A673 (cell line): ENCODE measurements at regions not wholly inside any gene's neighbourhood (a gene's known extent, or its start where the extent isn't known, plus 50 kb on each side); places are given as distances from the start of the nearest gene placed in this dataset.

Experiments used
- BruUV-seq: library from RNA; stranded (reverse); fragments of 400-500 nt; replicated peaks from 2 replicates; lab custom pipeline; 2021; lab: Mats Ljungman, UMichigan
- CTCF ChIA-PET: fragments of 300-600 bp; sonication (Branson Sonifier 250); formaldehyde crosslinking; loops from one replicate; lab custom pipeline; 2022; ENCODE audit warnings: antibody characterized with exemption; lab: Charles Lee
- POLR2A ChIA-PET: fragments of 300-600 bp; sonication (Branson Sonifier 250); formaldehyde crosslinking; loops from one replicate; lab custom pipeline; 2022; ENCODE audit warnings: antibody characterized with exemption; ENCODE audit not compliant: low non-redundant PET; lab: Charles Lee
- DNase-seq: peaks from one replicate; pipeline ENCODE4 v3.0.0-alpha.2; 2015; ENCODE audit warnings: low spot score
- H3K27ac ChIP-seq: fragments of 200-600 bp; sonication (generic); 2 replicates; pipeline ENCODE4 v1.5.1; 2016; ENCODE audit warnings: mixed run types, low read depth, mild to moderate bottlenecking, mixed read lengths, antibody characterized with exemption, low read length; ENCODE audit not compliant: poor library complexity, severe bottlenecking
- H3K27me3 ChIP-seq: fragments of 200-600 bp; sonication (generic); replicated peaks from 2 replicates; pipeline ENCODE4 v1.6.1; 2017; ENCODE audit warnings: mixed run types, low read depth, mild to moderate bottlenecking, mixed read lengths, antibody characterized with exemption, low read length; ENCODE audit not compliant: insufficient read depth, poor library complexity
- H3K36me3 ChIP-seq: fragments of 200-600 bp; sonication (generic); 2 replicates; pipeline ENCODE4 v1.6.1; 2016; ENCODE audit warnings: mixed run types, mild to moderate bottlenecking, mixed read lengths, antibody characterized with exemption, low read length; ENCODE audit not compliant: insufficient read depth, poor library complexity, severe bottlenecking
- H3K4me1 ChIP-seq: fragments of 200-600 bp; sonication (generic); 2 replicates; pipeline ENCODE4 v1.6.1; 2017; ENCODE audit warnings: mixed run types, mild to moderate bottlenecking, mixed read lengths, antibody characterized with exemption, low read length; ENCODE audit not compliant: insufficient read depth, poor library complexity, severe bottlenecking
- H3K4me3 ChIP-seq: fragments of 200-600 bp; sonication (generic); 2 replicates; pipeline ENCODE4 v1.5.1; 2016; ENCODE audit warnings: low read depth, mixed run types, mild to moderate bottlenecking, mixed read lengths, low read length; ENCODE audit not compliant: poor library complexity, severe bottlenecking
- H3K9me3 ChIP-seq: fragments of 200-600 bp; sonication (generic); 2 replicates; pipeline ENCODE4 v1.6.1; 2016; ENCODE audit warnings: mixed run types, low read depth, mild to moderate bottlenecking, mixed read lengths, antibody characterized with exemption, low read length; ENCODE audit not compliant: poor library complexity, severe bottlenecking
- CTCF ChIP-seq: fragments of 300-800, 200-600 bp; sonication (generic); conservative IDR thresholded peaks from 2 replicates; pipeline ENCODE4 v1.5.1; 2017; ENCODE audit warnings: low read depth, mild to moderate bottlenecking, antibody characterized with exemption, low read length, moderate library complexity, mixed read lengths
- EZH2 ChIP-seq: fragments of 200-600 bp; sonication (generic); IDR thresholded peaks from 2 replicates; pipeline ENCODE4 v1.6.1; 2017; ENCODE audit warnings: borderline replicate concordance, low read depth, mild to moderate bottlenecking, mixed read lengths, antibody characterized with exemption, low read length; ENCODE audit not compliant: poor library complexity, severe bottlenecking
- intact Hi-C: fragments of 100-400 bp; cut with micrococcal nuclease; formaldehyde crosslinking; loops from one replicate; pipeline ENCODE4 v1.10.0; 2022; ENCODE audit not compliant: unreplicated experiment

DNA sequence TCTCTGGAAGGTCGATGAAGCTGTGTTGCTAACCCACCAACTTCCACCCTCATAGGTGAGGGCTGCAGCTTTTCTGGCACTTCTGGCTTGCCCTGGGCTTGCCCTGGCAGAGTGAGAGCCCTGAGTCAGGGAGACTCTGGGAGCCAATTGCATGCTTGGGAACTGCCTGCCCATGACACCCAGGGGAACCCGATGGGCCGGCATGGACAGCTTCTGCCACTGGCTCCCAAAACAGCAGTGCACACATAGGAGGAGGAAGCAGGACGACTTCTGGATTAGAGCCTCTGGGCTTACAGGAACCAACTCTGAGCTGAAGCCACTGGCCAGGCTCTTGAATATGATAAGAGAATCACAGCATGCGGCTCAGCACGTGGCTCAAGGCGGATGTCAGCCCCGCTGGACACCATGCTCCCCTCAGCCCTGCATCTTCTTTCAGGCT, 135.2 kb upstream of the UNC5B start:
- peaks cover 3% of the 10 kb centered on the region for H3K27me3 ChIP-seq
- no peak for DNase-seq
- intact Hi-C loops = no loop called here
- no peak overlapping the region for H3K27ac ChIP-seq
- ChIA-PET CTCF (no interaction called here), POLR2A (no interaction called here)
- no peak for TF ChIP-seq EZH2
- no peak for TF ChIP-seq CTCF
- H3K4me3 ChIP-seq = no peak overlapping the region
- H3K4me1 ChIP-seq = no peaks in the 10 kb centered on the region
- BruUV-seq = no TSS peak
- no peaks in the 10 kb centered on the region for H3K36me3 ChIP-seq
- no peaks in the 10 kb centered on the region for H3K9me3 ChIP-seq

DNA sequence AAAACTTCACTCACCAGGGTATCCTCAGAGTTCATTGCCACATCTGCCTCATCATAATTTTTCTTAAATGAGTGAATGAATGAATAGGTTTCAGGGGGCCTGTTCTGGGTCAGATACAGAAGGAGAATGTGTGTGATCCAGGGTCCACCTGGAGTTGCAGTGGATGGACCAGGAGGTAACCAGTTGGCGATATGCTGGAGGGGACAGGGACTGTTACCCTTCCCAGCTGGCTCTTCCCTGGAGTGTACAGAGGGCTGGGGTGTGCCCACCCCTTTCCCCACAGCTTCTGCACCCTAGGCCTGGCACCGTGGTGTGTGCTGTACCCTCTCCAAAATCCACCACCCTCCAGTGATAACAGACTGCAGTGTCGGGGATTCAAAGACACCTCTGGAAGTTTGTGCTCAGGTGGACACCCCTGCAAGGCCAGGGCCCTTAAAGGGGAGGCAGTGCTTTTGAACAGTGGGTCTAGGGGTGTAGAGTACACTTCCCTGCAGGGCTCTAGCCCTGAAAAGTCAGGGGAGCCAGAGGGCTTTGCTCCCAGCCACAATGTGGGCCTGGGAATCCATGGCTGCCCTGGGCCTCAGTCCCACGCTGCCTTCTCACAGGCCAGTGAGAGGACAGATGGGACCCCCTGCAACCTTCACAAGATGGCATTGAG, 134.4 kb upstream of the UNC5B start:
- DNase-seq = no peak
- BruUV-seq = no TSS peak
- no peak overlapping the region for H3K27ac ChIP-seq
- POLR2A ChIA-PET = no interaction called here
- TF ChIP-seq CTCF (no peak), EZH2 (no peak)
- no peak overlapping the region for H3K4me3 ChIP-seq
- no peaks in the 10 kb centered on the region for H3K9me3 ChIP-seq
- H3K36me3 ChIP-seq = no peaks in the 10 kb centered on the region
- CTCF ChIA-PET = no interaction called here
- peaks cover 3% of the 10 kb centered on the region for H3K27me3 ChIP-seq
- H3K4me1 ChIP-seq = no peaks in the 10 kb centered on the region
- intact Hi-C loops = no loop called here

DNA sequence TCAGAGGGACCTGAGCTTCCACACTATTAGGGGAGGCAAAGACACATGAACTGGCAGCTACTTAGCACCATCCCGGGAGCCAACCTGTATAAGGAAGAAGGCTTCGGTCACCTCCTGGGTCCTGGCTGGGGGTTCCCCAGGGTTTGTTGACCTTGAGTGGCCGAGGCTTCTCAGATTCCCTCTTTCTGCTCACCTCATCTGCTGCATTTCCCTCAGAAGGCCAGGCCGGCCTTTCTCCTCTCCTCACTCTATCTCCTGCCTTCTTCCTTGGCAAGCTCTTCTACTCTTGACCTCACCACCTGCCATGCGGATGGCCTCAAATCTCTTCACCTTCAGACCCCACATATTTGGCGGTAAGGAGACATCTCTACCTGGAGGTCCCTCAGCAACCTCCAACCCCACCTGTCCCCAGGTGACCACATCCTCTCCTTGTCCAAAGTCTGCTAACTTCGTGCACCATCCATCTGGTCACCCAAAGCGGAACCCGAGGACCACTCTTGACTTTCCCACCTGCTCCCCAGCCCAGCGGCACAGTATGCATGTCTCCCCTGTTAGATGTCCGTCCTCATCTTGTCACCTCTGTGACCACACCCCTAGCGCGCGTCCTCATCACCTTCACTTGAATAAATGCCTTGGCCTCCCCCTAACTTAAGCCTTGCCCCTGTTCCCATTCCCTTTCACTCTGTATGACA, 133.8 kb upstream of the UNC5B start:
- no TSS peak for BruUV-seq
- no peak for DNase-seq
- intact Hi-C loops = no loop called here
- no peak overlapping the region for H3K4me3 ChIP-seq
- no peaks in the 10 kb centered on the region for H3K4me1 ChIP-seq
- H3K27me3 ChIP-seq = no peaks in the 10 kb centered on the region
- no peak for TF ChIP-seq CTCF
- no peak for TF ChIP-seq EZH2
- no peak overlapping the region for H3K27ac ChIP-seq
- no peaks in the 10 kb centered on the region for H3K36me3 ChIP-seq
- ChIA-PET CTCF (no interaction called here), POLR2A (no interaction called here)
- H3K9me3 ChIP-seq = no peaks in the 10 kb centered on the region
